SK-N-SH (cell line): ENCODE measurements at regions not wholly inside any gene's neighbourhood (a gene's known extent, or its start where the extent isn't known, plus 50 kb on each side); places are given as distances from the start of the nearest gene placed in this dataset.

Source experiments
- CHD2 ChIP-seq: fragments of 150-350 bp; IDR thresholded peaks from 2 replicates; pipeline ENCODE4 v1.6.1; 2018; ENCODE audit warnings: low read length; ENCODE audit not compliant: partially characterized antibody
- FOXJ3 ChIP-seq: sonication (generic); formaldehyde crosslinking; IDR thresholded peaks from 2 replicates; pipeline ENCODE4 v1.5.1; 2020; ENCODE audit warnings: mild to moderate bottlenecking, missing genetic modification reagents
- TCF12 ChIP-seq: IDR thresholded peaks from 2 replicates; pipeline ENCODE4 v1.4.0; 2012
- TF ChIP-seq, protein P1 (sequence below): fragments of 200-600 bp; sonication (generic); IDR thresholded peaks from 2 replicates; pipeline ENCODE4 v1.6.1; 2017; ENCODE audit warnings: antibody characterized with exemption, mild to moderate bottlenecking, moderate library complexity

GRCh38 chr7:96792115-96792514 lies 82.5 kb upstream of the SEM1 start:
- no peak for TF ChIP-seq FOXJ3
- no peak for TF ChIP-seq TCF12
- TF ChIP-seq, protein P1, sequence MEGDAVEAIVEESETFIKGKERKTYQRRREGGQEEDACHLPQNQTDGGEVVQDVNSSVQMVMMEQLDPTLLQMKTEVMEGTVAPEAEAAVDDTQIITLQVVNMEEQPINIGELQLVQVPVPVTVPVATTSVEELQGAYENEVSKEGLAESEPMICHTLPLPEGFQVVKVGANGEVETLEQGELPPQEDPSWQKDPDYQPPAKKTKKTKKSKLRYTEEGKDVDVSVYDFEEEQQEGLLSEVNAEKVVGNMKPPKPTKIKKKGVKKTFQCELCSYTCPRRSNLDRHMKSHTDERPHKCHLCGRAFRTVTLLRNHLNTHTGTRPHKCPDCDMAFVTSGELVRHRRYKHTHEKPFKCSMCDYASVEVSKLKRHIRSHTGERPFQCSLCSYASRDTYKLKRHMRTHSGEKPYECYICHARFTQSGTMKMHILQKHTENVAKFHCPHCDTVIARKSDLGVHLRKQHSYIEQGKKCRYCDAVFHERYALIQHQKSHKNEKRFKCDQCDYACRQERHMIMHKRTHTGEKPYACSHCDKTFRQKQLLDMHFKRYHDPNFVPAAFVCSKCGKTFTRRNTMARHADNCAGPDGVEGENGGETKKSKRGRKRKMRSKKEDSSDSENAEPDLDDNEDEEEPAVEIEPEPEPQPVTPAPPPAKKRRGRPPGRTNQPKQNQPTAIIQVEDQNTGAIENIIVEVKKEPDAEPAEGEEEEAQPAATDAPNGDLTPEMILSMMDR, result no peak
- TF ChIP-seq CHD2, result no peak
